Activated effector memory CD4-positive, alpha-beta T cell treated with anti-CD3 and anti-CD28 coated beads, Interleukin-2, amount 50 U/mL, for 16 hours (primary cell): ENCODE measurements at regions not wholly inside any gene's neighbourhood (a gene's known extent, or its start where the extent isn't known, plus 50 kb on each side); places are given as distances from the start of the nearest gene placed in this dataset.

Experiments used
- DNase-seq: peaks from one replicate; pipeline ENCODE4 v3.0.0-alpha.2; 2020

- no peak for DNase-seq
Measured at GRCh38 chr13:21970918-21971317, 300.0 kb downstream of the FGF9 start.

- DNase-seq = no peak
Measured at GRCh38 chr13:21971662-21972621, 301.1 kb downstream of the FGF9 start.

- DNase-seq = no peak
Measured at GRCh38 chr13:21973437-21974125, 302.7 kb downstream of the FGF9 start.

- no peak for DNase-seq
Measured at GRCh38 chr13:21974741-21975140, 303.9 kb downstream of the FGF9 start.

GRCh38 chr13:21976159-21976558, 305.3 kb downstream of the FGF9 start:
- no peak for DNase-seq

GRCh38 chr13:21979161-21979806, 308.4 kb downstream of the FGF9 start:
- no peak for DNase-seq

- no peak for DNase-seq
Measured at GRCh38 chr13:21980049-21980448, 309.2 kb downstream of the FGF9 start.

GRCh38 chr13:21984156-21984555, 313.3 kb downstream of the FGF9 start:
- no peak for DNase-seq

- DNase-seq = no peak
Measured at GRCh38 chr13:21986602-21987001, 315.7 kb downstream of the FGF9 start.

- DNase-seq = no peak
Measured at GRCh38 chr13:21987793-21988192, 316.9 kb downstream of the FGF9 start.

- DNase-seq = no peak
Measured at GRCh38 chr13:21988624-21989023, 317.8 kb downstream of the FGF9 start.

- DNase-seq = no peak
Measured at GRCh38 chr13:21996049-21996448, 325.2 kb downstream of the FGF9 start.

- no peak for DNase-seq
Measured at GRCh38 chr13:21997726-21998125, 326.9 kb downstream of the FGF9 start.

- DNase-seq = no peak
Measured at GRCh38 chr13:21998279-21998990, 327.6 kb downstream of the FGF9 start.

GRCh38 chr13:21999666-22000065, 328.8 kb downstream of the FGF9 start:
- DNase-seq = no peak

GRCh38 chr13:22000191-22000590, 329.3 kb downstream of the FGF9 start:
- no peak for DNase-seq

GRCh38 chr13:22001336-22001735, 330.5 kb downstream of the FGF9 start:
- DNase-seq = no peak

- no peak for DNase-seq
Measured at GRCh38 chr13:22002893-22003292, 332.0 kb downstream of the FGF9 start.

GRCh38 chr13:22009500-22009899, 338.6 kb downstream of the FGF9 start:
- DNase-seq = no peak

- DNase-seq = no peak
Measured at GRCh38 chr13:22009937-22010336, 339.1 kb downstream of the FGF9 start.

GRCh38 chr13:22012686-22013085, 341.8 kb downstream of the FGF9 start:
- DNase-seq = no peak

GRCh38 chr13:22014469-22014868, 343.6 kb downstream of the FGF9 start:
- DNase-seq = no peak

GRCh38 chr13:22017226-22017625, 346.4 kb downstream of the FGF9 start:
- no peak for DNase-seq
